ENCODE measurements at regions not wholly inside any gene's neighbourhood (a gene's known extent, or its start where the extent isn't known, plus 50 kb on each side); places are given as distances from the start of the nearest gene placed in this dataset.

GRCh38 chr2:34844629-34845028 is 1245.5 kb upstream of the FAM98A start:
- Histone ChIP-seq H3K9me3 (ENCODE audit: control insufficient read depth in 1 of 2, low read length in 2 of 2) (no peaks in the 10 kb centered on the region), H3K4me3 (ENCODE audit: low read length in 2 of 2) (no peak overlapping the region), H3K36me3 (ENCODE audit: insufficient read depth, low read length) (no peaks in the 10 kb centered on the region), H3K27ac (ENCODE audit: low read depth, low read length) (no peak overlapping the region), H3K27me3 (ENCODE audit: insufficient read depth, low read length) (no peaks in the 10 kb centered on the region), H3K4me1 (ENCODE audit: insufficient read depth, low read length) (no peaks in the 10 kb centered on the region)
- Mint-ChIP-seq H3K4me1 (no peaks in the 10 kb centered on the region), H3K27ac (no peak overlapping the region), H3K4me3 (no peak overlapping the region), H3K36me3 (no peaks in the 10 kb centered on the region), H3K27me3 (no peaks in the 10 kb centered on the region), H3K9me3 (peaks cover 0 to 8% (median 3%) of the 10 kb centered on the region in 8 donors)
- CTCF ChIA-PET (ENCODE audit: partially characterized antibody) = no interaction called here
- intact Hi-C loops (cut with micrococcal nuclease) = no loop called here
- DNase-seq = no peak
- POLR2A ChIA-PET (ENCODE audit: partially characterized antibody) = no interaction called here

- intact Hi-C loops (cut with micrococcal nuclease) = no loop called here
These were observed 1239.3 kb upstream of the FAM98A start for GRCh38 chr2:34838408-34838807.

GRCh38 chr2:34836361-34836760 is 1237.3 kb upstream of the FAM98A start:
- Mint-ChIP-seq H3K4me1 (no peaks in the 10 kb centered on the region), H3K9me3 (peaks cover 0 to 26% (median 4%) of the 10 kb centered on the region in 8 donors), H3K4me3 (no peak overlapping the region), H3K27me3 (no peaks in the 10 kb centered on the region), H3K36me3 (no peaks in the 10 kb centered on the region), H3K27ac (no peak overlapping the region)
- no peaks in the 10 kb centered on the region for H3K4me1 ChIP-seq (ENCODE audit: insufficient read depth, low read length)
- no peak for DNase-seq
- no peaks in the 10 kb centered on the region for H3K36me3 ChIP-seq (ENCODE audit: insufficient read depth, low read length)
- intact Hi-C loops (cut with micrococcal nuclease) = no loop called here
- H3K9me3 ChIP-seq (ENCODE audit: control insufficient read depth in 1 of 2, low read length in 2 of 2) = no peaks in the 10 kb centered on the region
- ChIA-PET POLR2A (ENCODE audit: partially characterized antibody) (no interaction called here), CTCF (ENCODE audit: partially characterized antibody) (no interaction called here)
- H3K27ac ChIP-seq (ENCODE audit: low read depth, low read length) = no peak overlapping the region
- H3K4me3 ChIP-seq (ENCODE audit: low read length in 2 of 2) = no peak overlapping the region
- H3K27me3 ChIP-seq (ENCODE audit: insufficient read depth, low read length) = no peaks in the 10 kb centered on the region

More at GRCh38 chr2:34838408-34838807, 1239.3 kb upstream of the FAM98A start:
- Histone ChIP-seq H3K4me3 (ENCODE audit: low read length in 2 of 2) (no peak overlapping the region), H3K4me1 (ENCODE audit: insufficient read depth, low read length) (no peaks in the 10 kb centered on the region), H3K27me3 (ENCODE audit: insufficient read depth, low read length) (no peaks in the 10 kb centered on the region), H3K27ac (ENCODE audit: low read depth, low read length) (no peak overlapping the region), H3K9me3 (ENCODE audit: control insufficient read depth in 1 of 2, low read length in 2 of 2) (no peaks in the 10 kb centered on the region), H3K36me3 (ENCODE audit: insufficient read depth, low read length) (no peaks in the 10 kb centered on the region)
- Mint-ChIP-seq H3K27me3 (no peaks in the 10 kb centered on the region), H3K36me3 (no peaks in the 10 kb centered on the region), H3K9me3 (peaks cover 0 to 25% (median 1%) of the 10 kb centered on the region in 8 donors), H3K4me3 (no peak overlapping the region), H3K4me1 (no peaks in the 10 kb centered on the region), H3K27ac (no peak overlapping the region)
- POLR2A ChIA-PET (ENCODE audit: partially characterized antibody) = no interaction called here
- CTCF ChIA-PET (ENCODE audit: partially characterized antibody) = no interaction called here
- DNase-seq = no peak

GRCh38 chr2:34831096-34831495 is 1232.0 kb upstream of the FAM98A start:
- intact Hi-C loops (cut with micrococcal nuclease) = no loop called here
- Histone ChIP-seq H3K27me3 (ENCODE audit: insufficient read depth, low read length) (no peaks in the 10 kb centered on the region), H3K36me3 (ENCODE audit: insufficient read depth, low read length) (no peaks in the 10 kb centered on the region), H3K9me3 (ENCODE audit: control insufficient read depth in 1 of 2, low read length in 2 of 2) (no peaks in the 10 kb centered on the region), H3K27ac (ENCODE audit: low read depth, low read length) (no peak overlapping the region), H3K4me1 (ENCODE audit: insufficient read depth, low read length) (no peaks in the 10 kb centered on the region), H3K4me3 (ENCODE audit: low read length in 2 of 2) (no peak overlapping the region)
- CTCF ChIA-PET (ENCODE audit: partially characterized antibody) = no interaction called here
- POLR2A ChIA-PET (ENCODE audit: partially characterized antibody) = no interaction called here
- Mint-ChIP-seq H3K27ac (no peak overlapping the region), H3K36me3 (no peaks in the 10 kb centered on the region), H3K4me3 (no peak overlapping the region), H3K9me3 (peaks cover 2 to 24% (median 7%) of the 10 kb centered on the region in 8 donors), H3K27me3 (no peaks in the 10 kb centered on the region), H3K4me1 (no peaks in the 10 kb centered on the region)
- DNase-seq = no peak

- H3K4me1 Mint-ChIP-seq = no peaks in the 10 kb centered on the region
- no peaks in the 10 kb centered on the region for H3K36me3 ChIP-seq (ENCODE audit: insufficient read depth, low read length)
- peaks cover 2 to 19% (median 6%) of the 10 kb centered on the region in 8 donors for H3K9me3 Mint-ChIP-seq
- ChIA-PET POLR2A (ENCODE audit: partially characterized antibody) (no interaction called here), CTCF (ENCODE audit: partially characterized antibody) (no interaction called here)
- H3K4me1 ChIP-seq (ENCODE audit: insufficient read depth, low read length) = no peaks in the 10 kb centered on the region
- DNase-seq = no peak
- no peak overlapping the region for H3K4me3 ChIP-seq (ENCODE audit: low read length in 2 of 2)
- no peak overlapping the region for H3K27ac Mint-ChIP-seq
- H3K27ac ChIP-seq (ENCODE audit: low read depth, low read length) = no peak overlapping the region
- intact Hi-C loops (cut with micrococcal nuclease) = no loop called here
- H3K4me3 Mint-ChIP-seq = no peak overlapping the region
- H3K27me3 Mint-ChIP-seq = no peaks in the 10 kb centered on the region
- no peaks in the 10 kb centered on the region for H3K27me3 ChIP-seq (ENCODE audit: insufficient read depth, low read length)
- no peaks in the 10 kb centered on the region for H3K9me3 ChIP-seq (ENCODE audit: control insufficient read depth in 1 of 2, low read length in 2 of 2)
- no peaks in the 10 kb centered on the region for H3K36me3 Mint-ChIP-seq
These were observed 1229.4 kb upstream of the FAM98A start for GRCh38 chr2:34828481-34828880.

GRCh38 chr2:34827398-34827797 is 1228.3 kb upstream of the FAM98A start:
- Histone ChIP-seq H3K27me3 (ENCODE audit: insufficient read depth, low read length) (no peaks in the 10 kb centered on the region), H3K27ac (ENCODE audit: low read depth, low read length) (no peak overlapping the region), H3K36me3 (ENCODE audit: insufficient read depth, low read length) (no peaks in the 10 kb centered on the region), H3K4me1 (ENCODE audit: insufficient read depth, low read length) (no peaks in the 10 kb centered on the region), H3K9me3 (ENCODE audit: control insufficient read depth in 1 of 2, low read length in 2 of 2) (no peaks in the 10 kb centered on the region), H3K4me3 (ENCODE audit: low read length in 2 of 2) (no peak overlapping the region)
- intact Hi-C loops (cut with micrococcal nuclease) = no loop called here
- no peak overlapping the region for H3K27ac Mint-ChIP-seq
- no peaks in the 10 kb centered on the region for H3K36me3 Mint-ChIP-seq
- no peaks in the 10 kb centered on the region for H3K4me1 Mint-ChIP-seq
- peaks cover 0 to 15% (median 6%) of the 10 kb centered on the region in 8 donors for H3K9me3 Mint-ChIP-seq
- no peak overlapping the region for H3K4me3 Mint-ChIP-seq
- CTCF ChIA-PET (ENCODE audit: partially characterized antibody) = no interaction called here
- H3K27me3 Mint-ChIP-seq = no peaks in the 10 kb centered on the region
- POLR2A ChIA-PET (ENCODE audit: partially characterized antibody) = no interaction called here
- DNase-seq = no peak

GRCh38 chr2:34825686-34826085 is 1226.6 kb upstream of the FAM98A start:
- H3K4me3 ChIP-seq (ENCODE audit: low read length in 2 of 2) = no peak overlapping the region
- no peaks in the 10 kb centered on the region for H3K4me1 ChIP-seq (ENCODE audit: insufficient read depth, low read length)
- POLR2A ChIA-PET (ENCODE audit: partially characterized antibody) = no interaction called here
- intact Hi-C loops (cut with micrococcal nuclease) = no loop called here
- no peaks in the 10 kb centered on the region for H3K27me3 ChIP-seq (ENCODE audit: insufficient read depth, low read length)
- Mint-ChIP-seq H3K4me3 (no peak overlapping the region), H3K9me3 (peaks cover 0 to 15% (median 5%) of the 10 kb centered on the region in 8 donors), H3K27ac (no peak overlapping the region), H3K27me3 (no peaks in the 10 kb centered on the region), H3K4me1 (no peaks in the 10 kb centered on the region), H3K36me3 (no peaks in the 10 kb centered on the region)
- no peak overlapping the region for H3K27ac ChIP-seq (ENCODE audit: low read depth, low read length)
- H3K9me3 ChIP-seq (ENCODE audit: control insufficient read depth in 1 of 2, low read length in 2 of 2) = no peaks in the 10 kb centered on the region
- DNase-seq = no peak
- H3K36me3 ChIP-seq (ENCODE audit: insufficient read depth, low read length) = no peaks in the 10 kb centered on the region
- CTCF ChIA-PET (ENCODE audit: partially characterized antibody) = no interaction called here

- H3K4me1 Mint-ChIP-seq = no peaks in the 10 kb centered on the region
- H3K9me3 ChIP-seq (ENCODE audit: control insufficient read depth in 1 of 2, low read length in 2 of 2) = no peaks in the 10 kb centered on the region
- CTCF ChIA-PET (ENCODE audit: partially characterized antibody) = no interaction called here
- POLR2A ChIA-PET (ENCODE audit: partially characterized antibody) = no interaction called here
- no peak overlapping the region for H3K4me3 Mint-ChIP-seq
- H3K27me3 Mint-ChIP-seq = no peaks in the 10 kb centered on the region
- no peaks in the 10 kb centered on the region for H3K36me3 ChIP-seq (ENCODE audit: insufficient read depth, low read length)
- no peaks in the 10 kb centered on the region for H3K27me3 ChIP-seq (ENCODE audit: insufficient read depth, low read length)
- DNase-seq = no peak
- no peaks in the 10 kb centered on the region for H3K4me1 ChIP-seq (ENCODE audit: insufficient read depth, low read length)
- no peak overlapping the region for H3K27ac ChIP-seq (ENCODE audit: low read depth, low read length)
- no peak overlapping the region for H3K4me3 ChIP-seq (ENCODE audit: low read length in 2 of 2)
- no peaks in the 10 kb centered on the region for H3K36me3 Mint-ChIP-seq
- H3K27ac Mint-ChIP-seq = no peak overlapping the region
- intact Hi-C loops (cut with micrococcal nuclease) = no loop called here
- H3K9me3 Mint-ChIP-seq = peaks cover 0 to 9% (median 3%) of the 10 kb centered on the region in 8 donors
These were observed 1223.5 kb upstream of the FAM98A start for GRCh38 chr2:34822616-34823015.

Measured in CD4-positive, alpha-beta memory T cell (primary cell).